IPS DF 4.7 (cell line): ENCODE measurements at regions not wholly inside any gene's neighbourhood (a gene's known extent, or its start where the extent isn't known, plus 50 kb on each side); places are given as distances from the start of the nearest gene placed in this dataset.
A peak's percentile ranks its signal among the peaks of the same experiment; 100 is the strongest.

Experiments used
- DNase-seq: peaks from one replicate; pipeline ENCODE4 v3.0.0-alpha.2; 2013; ENCODE audit warnings: low spot score; ENCODE audit errors: extremely low read depth

- DNase-seq: no peak
Measured at GRCh38 chr16:17605784-17606183, 135.0 kb upstream of the XYLT1 start.

- no peak for DNase-seq
Measured at GRCh38 chr16:17603626-17604025, 132.9 kb upstream of the XYLT1 start.

GRCh38 chr16:17602678-17603077 is 131.9 kb upstream of the XYLT1 start:
- DNase-seq: no peak

- DNase-seq: no peak
Measured at GRCh38 chr16:17598968-17599367, 128.2 kb upstream of the XYLT1 start.

GRCh38 chr16:17591655-17592405 is 121.1 kb upstream of the XYLT1 start:
- no peak for DNase-seq

- DNase-seq: no peak
Measured at GRCh38 chr16:17590711-17591654, 120.2 kb upstream of the XYLT1 start.

- DNase-seq: no peak
Measured at GRCh38 chr16:17589898-17590297, 119.1 kb upstream of the XYLT1 start.

- no peak for DNase-seq
Measured at GRCh38 chr16:17585449-17586074, 114.8 kb upstream of the XYLT1 start.

GRCh38 chr16:17578981-17579874 is 108.5 kb upstream of the XYLT1 start:
- peak; percentile 96 for DNase-seq

GRCh38 chr16:17574256-17574655 is 103.5 kb upstream of the XYLT1 start:
- DNase-seq: no peak

- no peak for DNase-seq
Measured at GRCh38 chr16:17572145-17572544, 101.4 kb upstream of the XYLT1 start.

GRCh38 chr16:17571499-17572093 is 100.8 kb upstream of the XYLT1 start:
- DNase-seq: no peak

GRCh38 chr16:17568239-17568638 is 97.5 kb upstream of the XYLT1 start:
- no peak for DNase-seq

- DNase-seq: no peak
Measured at GRCh38 chr16:17567455-17567854, 96.7 kb upstream of the XYLT1 start.

GRCh38 chr16:17566656-17567450 is 96.1 kb upstream of the XYLT1 start:
- no peak for DNase-seq

GRCh38 chr16:17566075-17566474 is 95.3 kb upstream of the XYLT1 start:
- DNase-seq: no peak

GRCh38 chr16:17565605-17566004 is 94.8 kb upstream of the XYLT1 start:
- DNase-seq: no peak

GRCh38 chr16:17564856-17565255 is 94.1 kb upstream of the XYLT1 start:
- DNase-seq: no peak

GRCh38 chr16:17563323-17564091 is 92.7 kb upstream of the XYLT1 start:
- DNase-seq: no peak
